K562 (cell line): ENCODE measurements at regions not wholly inside any gene's neighbourhood (a gene's known extent, or its start where the extent isn't known, plus 50 kb on each side); places are given as distances from the start of the nearest gene placed in this dataset.
A peak's percentile ranks its signal among the peaks of the same experiment; 100 is the strongest.

Source experiments
- ATAC-seq: fragments of 200-7000 bp; cut with Tn5 transposase; 3 replicates; pipeline ENCODE4 v1.9.1; 2020; ENCODE audit warnings: moderate library complexity
- BruUV-seq: library from RNA; stranded (reverse); fragments of 400-500 nt; replicated peaks from 2 replicates; lab custom pipeline; 2021; lab: Mats Ljungman, UMichigan
- CTCF ChIA-PET: fragments of 300-600 bp; formaldehyde crosslinking; extraction: SDS; loops from one replicate; lab custom pipeline; 2021; ENCODE audit warnings: low intra/inter-chr PET ratio; lab: Yijun Ruan, JAX
- POLR2A ChIA-PET: fragments of 300-600, 350-650 bp; sonication (Branson Sonifier 250); formaldehyde crosslinking; extraction: SDS; loops from one replicate; lab custom pipeline; 2021; ENCODE audit warnings: antibody characterized with exemption, inconsistent platforms; lab: Yijun Ruan, JAX
- DNase-seq, 4 experiments: peaks; one replicate each; pipeline versions ENCODE4 v3.0.0 to v3.0.0-alpha.2; 2011 to 2018; ENCODE audit warnings: low spot score in 3 of 4, mixed read lengths in 3 of 4; ENCODE audit errors: extremely low read depth in 1 of 4
- FAIRE-seq: peaks from 2 replicates; lab custom pipeline; 2011; peaks lifted over from hg19 to GRCh38; lab: Jason Lieb, UNC
- H2AFZ ChIP-seq: 2 replicates; pipeline ENCODE4 v1.6.0; 2011; ENCODE audit warnings: low read depth, low read length, control low read depth, inconsistent platforms
- H3K27ac ChIP-seq: fragments of 200-600 bp; 3 replicates; pipeline ENCODE4 v1.8.0; 2011; ENCODE audit warnings: low read depth, mild to moderate bottlenecking, control low read depth, inconsistent platforms, low read length, moderate library complexity, mixed read lengths; ENCODE audit errors: extremely low read depth
- H3K27me3 ChIP-seq, 2 experiments: fragments of 300-600 bp in 1 of 2; 2 replicates in 1 of 2; 3 replicates in 1 of 2; pipeline versions ENCODE4 v1.6.0 to v1.8.0; 2011; ENCODE audit warnings: inconsistent platforms in 2 of 2, low read length in 2 of 2, mild to moderate bottlenecking in 1 of 2, mixed read lengths in 1 of 2, moderate library complexity in 1 of 2; ENCODE audit not compliant: control insufficient read depth in 2 of 2, insufficient read depth in 2 of 2
- H3K36me3 ChIP-seq: fragments of 300-600 bp; 3 replicates; pipeline ENCODE4 v1.8.0; 2011; ENCODE audit warnings: mild to moderate bottlenecking, low read length, inconsistent platforms; ENCODE audit not compliant: control insufficient read depth, insufficient read depth
- H3K4me1 ChIP-seq, 2 experiments: fragments of 200-600 bp in 1 of 2; replicated peaks in 1 of 2; 2 replicates in 1 of 2; 3 replicates in 1 of 2; pipeline versions ENCODE4 v1.5.1 to v1.8.0; 2011; ENCODE audit warnings: inconsistent platforms in 2 of 2, low read length in 2 of 2, mild to moderate bottlenecking in 1 of 2, mixed read lengths in 1 of 2, moderate library complexity in 1 of 2; ENCODE audit not compliant: control insufficient read depth in 2 of 2, insufficient read depth in 2 of 2
- H3K4me2 ChIP-seq: 2 replicates; pipeline ENCODE4 v1.6.1; 2011; ENCODE audit warnings: low read length, control low read depth, inconsistent platforms, mixed read lengths; ENCODE audit not compliant: insufficient read depth
- H3K4me3 ChIP-seq: fragments of 200-600 bp; sonication (generic), shearing (Covaris generic); 2 replicates; pipeline ENCODE4 v1.5.1; 2016; ENCODE audit warnings: control low read depth, inconsistent platforms
- H3K79me2 ChIP-seq: fragments of 200-600 bp; 3 replicates; pipeline ENCODE4 v1.8.0; 2011; ENCODE audit warnings: low read length, inconsistent platforms; ENCODE audit not compliant: control insufficient read depth, insufficient read depth
- H3K9ac ChIP-seq, 2 experiments: 2 replicates each; pipeline versions ENCODE4 v1.6.0 to v1.6.1; 2011; ENCODE audit warnings: low read depth in 2 of 2, low read length in 2 of 2, control low read depth in 1 of 2, inconsistent platforms in 1 of 2, mild to moderate bottlenecking in 1 of 2, mixed read lengths in 1 of 2; ENCODE audit not compliant: insufficient read depth in 1 of 2
- H3K9me1 ChIP-seq: one replicate; pipeline ENCODE4 v1.6.0; 2011; ENCODE audit warnings: inconsistent platforms, mild to moderate bottlenecking, low read length, moderate library complexity; ENCODE audit not compliant: control insufficient read depth, insufficient read depth
- H3K9me3 ChIP-seq: replicated peaks from 2 replicates; pipeline ENCODE4 v1.5.1; 2011; ENCODE audit warnings: low read depth, low read length, inconsistent platforms; ENCODE audit not compliant: control insufficient read depth, insufficient read depth
- H4K20me1 ChIP-seq: replicated peaks from 2 replicates; pipeline ENCODE4 v1.6.1; 2011; ENCODE audit warnings: low read length, inconsistent platforms, mixed read lengths; ENCODE audit not compliant: control insufficient read depth, insufficient read depth
- CHCHD3 ChIP-seq: fragments of 250-450 bp; sonication (Bioruptor Pico); IDR thresholded peaks from 2 replicates; pipeline ENCODE4 v2.1.2; 2022; ENCODE audit warnings: mild to moderate bottlenecking
- CTCF ChIP-seq, 3 experiments: IDR thresholded peaks in 2 of 3; conservative IDR thresholded peaks in 1 of 3; 2 replicates each; pipeline ENCODE4 v1.5.1; 2011 to 2012; ENCODE audit warnings: low read length in 3 of 3, mild to moderate bottlenecking in 3 of 3, control low read depth in 2 of 3, improper control_type of control experiment in 1 of 3, inconsistent platforms in 1 of 3, low read depth in 1 of 3, mixed read lengths in 1 of 3, moderate library complexity in 1 of 3; ENCODE audit not compliant: insufficient read depth in 2 of 3
- CTCFL ChIP-seq: IDR thresholded peaks from 2 replicates; pipeline ENCODE4 v1.6.1; 2011; ENCODE audit warnings: borderline replicate concordance, low read depth, mild to moderate bottlenecking, moderate library complexity, low read length; ENCODE audit not compliant: insufficient read depth, poor library complexity, severe bottlenecking
- DIDO1 ChIP-seq: fragments of 450-650 bp; IDR thresholded peaks from 2 replicates; pipeline ENCODE4 v1.6.1; 2016; ENCODE audit warnings: low read depth, missing biosample characterization, missing genetic modification characterization
- FOXJ2 ChIP-seq: fragments of 200-800 bp; sonication (Bioruptor generic); IDR thresholded peaks from 2 replicates; pipeline ENCODE4 v1.6.1; 2016; ENCODE audit warnings: missing genetic modification characterization, missing compliant biosample characterization
- FOXO4 ChIP-seq: fragments of 450-650 bp; formaldehyde crosslinking; IDR thresholded peaks from 2 replicates; pipeline ENCODE4 v1.4.0; 2020; ENCODE audit warnings: mild to moderate bottlenecking, moderate library complexity
- HDAC8 ChIP-seq: fragments of 450-650 bp; IDR thresholded peaks from 2 replicates; pipeline ENCODE4 v1.6.1; 2016; ENCODE audit warnings: mild to moderate bottlenecking, missing genetic modification characterization, moderate library complexity, missing compliant biosample characterization
- MXD1 ChIP-seq: fragments of 250-450 bp; sonication (Bioruptor Pico); IDR thresholded peaks from 2 replicates; pipeline ENCODE4 v1.8.0; 2021; ENCODE audit warnings: borderline replicate concordance, mild to moderate bottlenecking, moderate library complexity; ENCODE audit not compliant: poor library complexity, severe bottlenecking
- NFE2L1 ChIP-seq: fragments of 450-650 bp; IDR thresholded peaks from 2 replicates; pipeline ENCODE4 v1.6.1; 2016; ENCODE audit warnings: missing genetic modification characterization, low read depth, mild to moderate bottlenecking, missing compliant biosample characterization, moderate library complexity, borderline replicate concordance
- RNF219 ChIP-seq: fragments of 250-450 bp; sonication (Bioruptor Pico); IDR thresholded peaks from 2 replicates; pipeline ENCODE4 v1.5.0; 2022; ENCODE audit warnings: mild to moderate bottlenecking
- ZNF316 ChIP-seq: fragments of 450-650 bp; IDR thresholded peaks from 2 replicates; pipeline ENCODE4 v1.6.1; 2016
- ZNF77 ChIP-seq: fragments of 250-450 bp; sonication (Bioruptor Pico); IDR thresholded peaks from 2 replicates; pipeline ENCODE4 v1.5.0; 2020
- WGBS: fragments of 100-300 bp; shearing (Covaris generic); methylation state at CpG from one replicate; pipeline ENCODE4 v1.1.6; 2016; ENCODE audit warnings: low coverage, mixed read lengths; ENCODE audit not compliant: insufficient coverage; ENCODE audit errors: missing lambda C conversion rate; 5-methylcytosine and 5-hydroxymethylcytosine counted together
- in situ Hi-C: fragments of 300-500 bp; cut with MboI; formaldehyde crosslinking; loops from 4 replicates; pipeline ENCODE4 v1.15.0; 2018; ENCODE audit warnings: inconsistent platforms, mixed read lengths
- intact Hi-C: fragments of 100-400 bp; cut with micrococcal nuclease; formaldehyde crosslinking; loops from 2 replicates; pipeline ENCODE4 v1.14.2; 2022

- Histone ChIP-seq H3K79me2 (no peaks in the 10 kb centered on the region), H3K27me3 (peaks cover 6 to 32% of the 10 kb centered on the region in 2 experiments; a peak in 3 of 5 replicates), H2AFZ (no peak overlapping the region), H3K36me3 (no peaks in the 10 kb centered on the region), H3K4me2 (no peak overlapping the region), H3K4me1 (no peaks in the 10 kb centered on the region), H3K9ac (no peak overlapping the region; a peak in 1 of 4 replicates), H3K9me3 (no peaks in the 10 kb centered on the region), H3K4me3 (no peak overlapping the region), H3K9me1 (no peaks in the 10 kb centered on the region), H3K27ac (no peak overlapping the region), H4K20me1 (peaks cover 17% of the 10 kb centered on the region)
- ChIA-PET POLR2A (no interaction called here), CTCF (interaction anchor here (0.6 kb wide), 1 partner anchor 210 kb away, joined by 3 read pairs; no protein-coding TSS in a partner anchor)
- intact Hi-C loops = loop anchor here (10.0 kb wide), 1 partner anchor 1372 kb away; no protein-coding TSS in a partner anchor
- FAIRE-seq = no peak
- no TSS peak for BruUV-seq
- in situ Hi-C loops = loop anchor here (10.0 to 25.0 kb wide), 2 partner anchors 182 to 1359 kb away; no protein-coding TSS in a partner anchor
- WGBS = 0% methylated on average over 10 of the region's 11 CpGs
- no peak for ATAC-seq
- no peak for DNase-seq
- TF ChIP-seq CHCHD3 (CRISPR knock-in tag) = no peak
- no peak for TF ChIP-seq NFE2L1 (tag)
- no peak for TF ChIP-seq CTCFL
- TF ChIP-seq DIDO1 (tag) = no peak
- TF ChIP-seq RNF219 (CRISPR knock-in tag) = no peak
- no peak for TF ChIP-seq FOXO4 (CRISPR knock-in tag)
- no peak for TF ChIP-seq HDAC8 (tag)
- no peak for TF ChIP-seq FOXJ2
- no peak for TF ChIP-seq MXD1 (CRISPR knock-in tag)
- peak; percentile 28; the same call in 1 of the 2 replicates for TF ChIP-seq ZNF316
- no peak for TF ChIP-seq CTCF (IDR thresholded peaks at IDR 0.05 in 2 of 3, conservative IDR thresholded peaks at IDR 0.05 in 1 of 3; ENCODE audit: insufficient read depth in 2 of 3, low read depth in 1 of 3, low read length in 3 of 3)
- no peak for TF ChIP-seq ZNF77 (CRISPR knock-in tag)
Measured at GRCh38 chr11:116696381-116696941, 76.3 kb downstream of the BUD13 start.
